HG03066 (cell line): ENCODE measurements at regions not wholly inside any gene's neighbourhood (a gene's known extent, or its start where the extent isn't known, plus 50 kb on each side); places are given as distances from the start of the nearest gene placed in this dataset.

Experiments used
- ATAC-seq: cut with Tn5 transposase; IDR thresholded peaks from one replicate; pipeline ENCODE4 v1.9.1; 2021; ENCODE audit warnings: low read depth; ENCODE audit not compliant: unreplicated experiment

- no peak for ATAC-seq
Observed at GRCh38 chr12:98238515-98239130, 276.8 kb upstream of the TMPO start.

- ATAC-seq, result no peak
Observed at GRCh38 chr12:98243190-98243589, 272.2 kb upstream of the TMPO start.

GRCh38 chr12:98244136-98244535 lies 271.3 kb upstream of the TMPO start:
- no peak for ATAC-seq

GRCh38 chr12:98253207-98254037 lies 262.0 kb upstream of the TMPO start:
- no peak for ATAC-seq

- no peak for ATAC-seq
Observed at GRCh38 chr12:98256830-98257229, 258.6 kb upstream of the TMPO start.

GRCh38 chr12:98259693-98260092 lies 255.7 kb upstream of the TMPO start:
- no peak for ATAC-seq

DNA sequence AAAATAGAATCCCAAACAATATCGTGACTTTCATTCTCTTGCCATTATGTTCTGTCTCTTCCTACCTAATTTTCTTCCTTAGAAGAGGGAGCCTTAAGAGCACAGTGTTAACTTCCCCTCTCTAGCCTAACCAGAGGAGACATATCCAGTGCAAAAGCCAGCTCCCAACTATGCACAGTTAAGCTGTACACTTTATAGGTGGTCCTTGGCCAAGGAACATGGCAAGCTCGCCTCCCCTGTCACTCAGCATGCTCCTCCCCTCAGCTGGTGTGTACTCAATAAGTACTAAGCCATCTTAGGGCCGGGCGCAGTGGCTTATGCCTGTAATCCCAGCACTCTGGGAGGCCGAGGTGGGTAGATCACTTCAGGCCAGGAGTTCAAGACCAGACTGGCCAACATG lies 255.1 kb upstream of the TMPO start:
- no peak for ATAC-seq

- no peak for ATAC-seq
Observed at GRCh38 chr12:98262902-98263301, 252.5 kb upstream of the TMPO start.

DNA sequence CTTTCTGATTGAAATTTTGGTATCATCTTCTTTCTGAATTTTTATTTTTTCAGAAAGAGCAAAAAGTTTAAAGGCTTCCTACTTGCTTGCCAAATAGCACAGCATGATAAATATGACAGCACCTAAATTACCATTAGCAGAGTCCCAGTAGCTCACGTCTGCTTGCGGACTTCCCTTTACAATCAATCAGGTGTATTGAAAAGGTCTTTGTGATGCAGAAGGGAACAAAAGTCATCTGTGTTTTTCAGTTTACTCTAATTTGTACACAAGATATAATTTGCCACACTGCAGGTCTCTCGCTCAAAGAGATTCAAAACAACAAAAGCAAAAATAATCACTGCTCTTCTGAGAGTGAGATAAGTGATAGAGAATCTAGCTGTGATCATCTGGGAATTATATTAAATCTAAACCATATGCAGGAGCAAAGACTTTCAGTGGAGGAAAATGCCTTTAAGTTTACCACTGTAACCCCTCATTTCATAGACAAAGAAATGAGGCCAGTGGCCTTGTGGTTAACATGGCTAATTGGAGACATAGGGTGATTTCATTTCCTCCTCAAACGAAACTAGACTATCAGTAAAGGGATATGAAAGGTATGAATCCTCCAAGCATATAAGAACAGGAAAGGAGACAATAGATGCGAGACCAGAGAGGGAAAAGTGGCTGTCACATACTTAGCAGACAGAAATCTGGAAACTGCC lies 240.8 kb upstream of the TMPO start:
- peak; percentile 95 for ATAC-seq

- ATAC-seq, result peak; percentile 39
Observed at GRCh38 chr12:98275131-98275475, 240.3 kb upstream of the TMPO start.

GRCh38 chr12:98280152-98280551 lies 235.2 kb upstream of the TMPO start:
- ATAC-seq, result no peak

DNA sequence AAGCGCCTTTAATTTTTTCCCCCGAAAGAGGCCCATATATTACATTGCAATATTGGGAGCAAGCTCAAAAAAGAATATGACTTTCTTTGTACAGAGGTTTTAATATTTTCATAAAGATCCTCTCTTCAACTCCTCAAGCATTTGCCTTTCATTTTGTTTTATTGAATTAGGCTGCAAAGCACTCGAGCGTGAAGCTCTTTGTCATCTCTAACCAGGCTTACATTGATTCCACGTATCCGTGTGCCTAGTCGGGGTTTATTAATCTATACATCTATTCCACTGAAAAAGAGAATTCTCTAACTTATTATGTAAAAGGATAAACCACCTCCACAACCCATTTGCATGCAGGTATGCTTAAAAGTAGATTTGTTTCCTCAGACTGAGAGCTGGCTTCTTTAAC lies 234.8 kb upstream of the TMPO start:
- no peak for ATAC-seq

DNA sequence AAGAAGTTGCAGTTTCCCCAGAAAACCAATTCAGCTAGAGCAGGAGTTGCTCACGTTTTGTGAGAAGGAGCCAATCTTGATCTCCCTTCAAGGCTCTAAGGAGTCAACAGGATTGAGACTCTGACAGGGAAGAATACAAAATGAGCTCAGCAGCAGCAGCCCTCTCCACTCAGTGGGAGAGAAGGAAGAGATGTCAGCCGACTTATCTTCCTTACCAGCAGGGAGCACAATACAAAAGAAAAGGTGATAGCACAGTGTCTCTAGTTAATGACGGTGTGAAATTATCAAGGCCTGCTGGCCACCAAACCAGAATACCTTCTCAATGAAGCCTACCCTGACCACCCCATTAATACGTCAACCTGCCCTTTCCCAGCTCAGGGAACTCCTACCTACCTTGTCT lies 223.6 kb upstream of the TMPO start:
- ATAC-seq, result no peak

- ATAC-seq, result no peak
Observed at GRCh38 chr12:98294051-98294805, 221.2 kb upstream of the TMPO start.

DNA sequence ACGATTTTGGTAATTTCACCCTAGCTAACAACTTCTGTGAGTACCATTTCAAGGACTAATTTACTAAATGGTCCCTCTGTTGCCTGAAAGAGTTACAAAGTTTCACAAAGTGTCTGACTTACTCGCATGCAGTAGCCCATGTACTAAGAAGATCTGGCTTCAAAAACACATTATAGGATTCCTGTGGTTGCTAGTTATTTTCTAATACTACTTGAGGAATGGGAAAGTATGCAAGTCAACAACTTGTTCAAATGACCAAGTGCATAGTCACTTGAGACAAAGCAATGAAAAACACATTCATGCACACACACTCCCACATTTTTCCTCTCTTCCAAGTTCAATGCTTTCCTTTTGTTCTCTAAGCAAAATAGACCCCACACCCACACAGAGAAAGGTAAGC lies 219.7 kb upstream of the TMPO start:
- ATAC-seq, result no peak

DNA sequence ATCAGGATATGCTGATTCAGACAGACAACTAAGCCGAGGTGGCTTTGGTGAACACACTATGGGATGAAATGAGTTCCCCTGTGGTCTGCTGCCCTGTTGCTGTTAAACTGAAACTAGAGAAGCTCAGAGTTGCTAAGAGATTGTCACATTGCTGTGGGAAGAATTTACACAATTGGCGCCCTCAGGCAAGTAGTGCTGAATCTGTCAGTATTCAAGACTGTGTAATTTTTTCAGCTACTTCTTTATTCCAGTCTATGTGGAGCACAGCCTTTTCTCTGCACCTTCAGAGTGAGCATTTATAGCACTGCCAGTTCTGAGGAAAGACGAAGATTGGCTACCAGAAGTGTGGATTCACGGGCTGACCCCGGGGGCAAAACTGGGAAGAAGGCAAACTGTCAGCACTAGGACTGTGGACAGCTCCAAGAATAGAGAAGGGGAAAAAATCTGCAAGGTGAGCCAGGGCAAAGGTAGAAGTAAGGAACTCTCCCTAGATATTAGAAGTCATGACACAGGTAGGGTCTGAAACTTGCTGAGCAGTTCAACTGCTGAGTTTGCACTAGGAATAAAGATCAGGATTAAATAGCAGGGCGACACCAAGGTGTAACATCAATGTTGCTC lies 218.8 kb upstream of the TMPO start:
- ATAC-seq, result no peak

- ATAC-seq, result no peak
Observed at GRCh38 chr12:98297538-98297937, 217.9 kb upstream of the TMPO start.

GRCh38 chr12:98308141-98308540 lies 207.2 kb upstream of the TMPO start:
- ATAC-seq, result no peak

GRCh38 chr12:98317939-98318899 lies 197.2 kb upstream of the TMPO start:
- no peak for ATAC-seq
